DLD1 (cell line): ENCODE measurements at regions not wholly inside any gene's neighbourhood (a gene's known extent, or its start where the extent isn't known, plus 50 kb on each side); places are given as distances from the start of the nearest gene placed in this dataset.

Experiments used
- in situ Hi-C: cut with HindIII; loops from 2 replicates; pipeline ENCODE4 v1.10.0; 2017; ENCODE audit warnings: low sequenced_read_pairs

DNA sequence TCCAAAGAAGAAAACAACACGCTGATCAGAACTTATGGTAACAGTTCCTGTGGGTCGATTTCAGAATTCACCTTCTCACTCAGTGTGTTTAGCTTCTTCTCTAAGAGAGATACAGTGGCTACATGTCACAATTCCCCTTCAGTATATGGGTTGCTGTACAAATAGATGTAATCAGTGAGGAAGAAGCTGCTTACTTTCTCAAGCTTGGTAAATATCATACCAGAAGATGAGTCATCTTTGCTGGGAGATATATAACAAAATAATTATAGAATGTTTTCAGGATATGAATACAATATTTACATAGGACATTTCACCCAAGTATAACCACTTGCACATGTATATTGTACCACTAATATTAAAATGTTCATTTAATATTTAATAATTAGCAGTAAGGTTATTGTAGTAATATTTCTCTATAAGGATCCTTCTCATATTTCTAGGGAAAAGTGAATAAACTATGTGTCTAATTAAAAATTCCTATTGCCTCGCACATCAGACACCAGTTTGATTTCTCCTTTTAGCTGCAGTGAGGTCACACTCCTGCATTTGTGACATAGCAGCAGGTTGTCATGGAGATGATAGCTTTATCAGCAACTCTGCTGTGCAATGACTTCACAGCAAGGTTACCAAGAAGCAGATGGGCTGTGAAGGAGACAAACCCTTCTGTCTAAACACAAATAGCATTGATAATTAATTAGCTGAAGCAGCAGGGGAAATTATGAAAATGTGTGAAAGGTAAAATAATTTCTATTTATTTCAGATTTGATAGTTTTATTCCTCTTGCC lies 211.4 kb downstream of the TUSC7 start:
- in situ Hi-C loops, result no loop called here

DNA sequence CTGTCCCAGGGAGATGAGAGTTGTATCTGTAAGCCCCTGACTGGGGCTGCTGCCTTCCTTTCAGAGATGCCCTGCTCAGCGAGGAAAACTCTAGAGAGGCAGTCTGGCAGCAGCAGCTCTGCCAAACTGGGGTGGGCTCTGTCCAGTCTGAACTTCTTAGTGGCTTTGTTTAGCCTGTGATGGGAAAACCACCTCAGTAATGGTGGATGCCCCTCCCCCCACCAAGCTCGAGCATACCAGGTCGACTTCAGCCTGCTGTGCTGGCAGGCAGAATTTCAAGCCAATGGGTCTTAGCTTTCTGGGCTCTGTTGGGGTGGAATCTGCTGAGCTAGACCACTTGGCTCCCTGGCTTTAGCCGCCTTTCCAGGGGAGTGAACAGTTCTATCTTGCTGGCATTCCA lies 218.3 kb downstream of the TUSC7 start:
- in situ Hi-C loops, result no loop called here

- in situ Hi-C loops, result no loop called here
These were observed 220.1 kb downstream of the TUSC7 start for GRCh38 chr3:116929505-116930222.

- in situ Hi-C loops, result no loop called here
These were observed 221.2 kb downstream of the TUSC7 start for GRCh38 chr3:116930786-116931185.

- in situ Hi-C loops, result no loop called here
These were observed 229.5 kb downstream of the TUSC7 start for GRCh38 chr3:116939091-116939490.

DNA sequence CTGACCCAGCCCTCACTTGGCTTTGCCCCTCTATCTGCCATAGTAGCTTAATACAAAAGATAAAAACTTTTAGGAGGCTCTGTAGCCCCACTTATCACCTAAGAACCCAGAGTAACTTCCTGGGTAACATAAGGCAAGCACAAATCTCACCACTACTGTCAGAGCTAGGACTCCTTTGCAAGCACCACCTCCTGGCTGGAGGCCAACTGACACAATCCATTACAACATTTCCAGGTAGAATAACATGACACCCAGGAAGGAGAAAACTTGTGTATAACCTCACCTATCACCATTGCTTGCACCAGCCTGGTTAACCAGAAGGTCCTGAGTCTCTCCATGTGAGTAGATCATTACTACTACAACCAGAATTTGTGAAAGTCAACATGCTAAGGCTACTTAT lies 230.0 kb downstream of the TUSC7 start:
- in situ Hi-C loops, result no loop called here

- in situ Hi-C loops, result no loop called here
These were observed 231.1 kb downstream of the TUSC7 start for GRCh38 chr3:116940719-116941118.

GRCh38 chr3:116946376-116946775 lies 236.8 kb downstream of the TUSC7 start:
- in situ Hi-C loops, result no loop called here

DNA sequence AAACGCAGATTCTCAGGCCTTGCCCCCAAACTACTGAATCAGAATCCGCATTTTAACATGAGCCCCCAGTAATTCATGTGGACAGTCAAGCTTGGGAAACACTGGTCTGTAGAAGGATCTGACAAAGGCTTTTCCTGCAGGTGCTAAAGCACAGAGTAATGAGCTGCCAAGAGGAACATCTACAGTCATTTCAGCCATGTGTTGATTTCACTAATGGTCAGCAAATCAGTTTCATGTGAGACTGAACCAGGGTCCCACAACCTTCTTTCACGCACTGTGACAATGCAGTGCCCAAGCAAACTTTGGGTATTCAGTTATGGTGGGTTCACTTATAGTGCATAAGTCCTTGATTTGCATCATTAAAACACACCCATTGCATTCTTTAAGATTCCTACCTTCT lies 237.6 kb downstream of the TUSC7 start:
- in situ Hi-C loops, result no loop called here

GRCh38 chr3:116947809-116948208 lies 238.2 kb downstream of the TUSC7 start:
- in situ Hi-C loops, result no loop called here

DNA sequence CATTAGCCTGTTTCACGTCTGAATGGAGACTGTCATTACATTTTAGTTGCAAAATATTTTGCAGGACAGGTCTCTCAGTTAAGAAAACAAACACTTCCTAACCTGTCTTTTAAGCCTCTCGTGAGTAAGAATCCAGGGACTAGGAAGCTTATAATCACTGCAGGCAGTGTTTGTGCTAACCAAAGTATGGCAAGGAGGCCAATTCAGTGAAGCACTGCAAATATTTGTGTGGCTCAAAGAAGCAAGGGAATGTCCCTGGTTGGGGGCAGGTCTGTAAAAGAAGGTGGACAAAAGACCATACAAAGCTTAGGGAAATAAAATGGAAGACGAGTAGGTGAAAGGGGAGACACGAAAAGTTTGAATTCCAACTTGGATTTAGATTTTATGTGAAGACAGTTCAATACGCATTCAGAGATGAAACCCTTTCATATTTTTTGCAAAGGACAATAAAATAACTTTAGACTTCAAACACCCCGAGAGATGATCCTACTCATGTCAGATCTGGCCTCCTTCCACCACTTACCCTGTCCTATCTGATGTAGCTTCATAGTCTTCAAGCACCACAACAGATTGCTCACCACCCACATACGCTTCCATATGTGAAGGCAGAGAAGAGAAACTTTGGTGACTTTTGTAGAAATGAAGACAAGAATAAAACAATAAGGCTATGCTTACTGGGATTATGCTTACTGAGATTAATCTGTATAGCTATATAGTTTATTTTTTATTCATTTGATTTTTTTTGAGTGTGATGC lies 240.9 kb downstream of the TUSC7 start:
- in situ Hi-C loops, result no loop called here

- in situ Hi-C loops, result no loop called here
These were observed 242.0 kb downstream of the TUSC7 start for GRCh38 chr3:116951610-116952009.

DNA sequence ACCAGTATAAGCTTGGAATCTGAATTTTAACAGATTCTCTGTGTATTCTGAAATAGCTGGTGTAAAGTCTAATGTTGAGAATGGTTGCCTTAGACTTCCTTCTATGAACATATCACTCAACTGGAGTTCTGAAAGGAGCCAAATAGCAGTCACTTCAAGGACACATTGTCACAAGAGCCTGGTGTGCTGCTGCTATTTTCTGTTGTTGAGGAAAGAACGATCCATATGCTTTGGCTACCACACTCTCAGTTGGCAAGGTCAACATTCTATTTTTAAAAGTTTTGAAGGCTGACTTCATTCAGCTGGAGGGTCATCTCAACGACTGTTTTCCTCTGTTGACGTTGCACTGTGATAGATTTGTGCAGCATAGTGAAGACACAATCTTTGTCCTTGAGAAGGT lies 248.7 kb downstream of the TUSC7 start:
- in situ Hi-C loops, result no loop called here

DNA sequence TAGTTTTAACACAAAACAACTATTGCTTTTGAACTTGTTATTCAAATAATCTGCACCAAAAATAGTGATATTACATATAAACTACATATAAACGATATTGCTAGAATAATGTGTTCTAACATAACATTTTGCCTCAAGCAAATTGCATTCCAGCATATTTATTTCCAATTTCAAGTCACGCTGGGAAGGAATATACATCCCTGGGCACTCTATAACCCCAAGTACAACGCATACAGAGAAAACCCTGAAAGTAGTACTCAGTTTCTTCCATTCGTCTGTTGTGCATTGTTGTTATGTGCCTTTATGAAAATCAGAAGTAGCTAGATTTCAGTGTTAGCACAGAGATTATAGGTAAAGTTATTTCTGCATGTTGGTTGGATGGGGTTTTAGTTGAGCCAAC lies 251.5 kb downstream of the TUSC7 start:
- in situ Hi-C loops, result no loop called here

GRCh38 chr3:116963802-116964201 lies 254.2 kb downstream of the TUSC7 start:
- in situ Hi-C loops, result no loop called here

DNA sequence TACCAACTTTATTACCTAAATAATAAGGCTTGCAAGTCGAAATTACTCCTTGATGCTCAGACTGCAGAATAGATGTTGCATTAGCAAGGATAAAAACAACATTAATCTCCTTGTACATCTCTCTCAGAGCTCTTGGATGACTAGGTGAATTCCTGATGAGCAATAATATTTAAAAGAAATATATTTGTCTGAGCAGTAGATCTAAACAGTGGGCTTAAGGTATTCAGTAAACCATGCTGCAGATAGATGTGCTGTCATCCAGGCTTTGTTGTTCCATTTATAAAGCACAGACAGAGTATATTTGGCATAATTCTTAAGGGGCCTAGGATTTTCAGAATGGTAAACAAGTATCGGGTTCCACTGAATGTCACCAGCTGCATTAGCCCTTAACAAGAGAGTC lies 257.1 kb downstream of the TUSC7 start:
- in situ Hi-C loops, result no loop called here

DNA sequence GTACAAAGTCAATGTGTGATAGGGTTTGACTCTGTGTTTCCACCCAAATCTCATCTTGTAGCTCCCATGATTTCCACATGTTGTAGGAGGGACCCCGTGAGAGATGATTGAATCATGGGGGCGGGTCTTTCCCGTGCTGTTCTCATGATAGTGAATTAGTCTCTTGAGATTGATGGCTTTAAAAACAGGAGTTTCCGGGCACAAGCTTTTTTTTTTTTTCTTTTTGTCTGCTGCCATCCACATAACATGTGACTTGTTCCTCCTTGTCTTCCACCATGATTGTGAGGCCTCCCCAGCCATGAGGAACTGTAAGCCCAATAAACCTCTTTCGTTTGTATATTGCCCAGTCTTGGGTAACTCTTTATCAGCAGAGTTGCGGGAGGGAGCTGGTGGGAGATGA lies 259.6 kb downstream of the TUSC7 start:
- in situ Hi-C loops, result no loop called here

DNA sequence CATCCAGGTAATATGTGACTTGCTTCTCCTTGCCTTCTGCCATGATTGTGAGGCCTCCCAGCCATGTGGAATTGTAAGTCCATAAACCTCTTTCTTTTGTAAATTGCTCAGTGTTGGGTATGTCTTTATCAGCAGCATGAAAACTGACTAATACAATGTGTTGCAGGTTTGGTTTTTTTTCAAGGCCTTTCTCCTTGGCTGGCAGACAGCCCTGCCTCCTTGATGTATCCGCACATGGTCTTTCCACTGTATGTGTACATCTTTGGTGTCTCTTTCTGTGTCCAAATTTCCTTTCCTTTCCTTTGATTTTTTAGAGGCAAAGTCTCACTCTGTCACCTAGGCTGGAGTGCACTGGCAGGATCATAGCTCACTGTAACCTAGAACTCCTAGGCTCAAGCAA lies 260.1 kb downstream of the TUSC7 start:
- in situ Hi-C loops, result no loop called here

- in situ Hi-C loops, result no loop called here
These were observed 262.0 kb downstream of the TUSC7 start for GRCh38 chr3:116971531-116971930.

DNA sequence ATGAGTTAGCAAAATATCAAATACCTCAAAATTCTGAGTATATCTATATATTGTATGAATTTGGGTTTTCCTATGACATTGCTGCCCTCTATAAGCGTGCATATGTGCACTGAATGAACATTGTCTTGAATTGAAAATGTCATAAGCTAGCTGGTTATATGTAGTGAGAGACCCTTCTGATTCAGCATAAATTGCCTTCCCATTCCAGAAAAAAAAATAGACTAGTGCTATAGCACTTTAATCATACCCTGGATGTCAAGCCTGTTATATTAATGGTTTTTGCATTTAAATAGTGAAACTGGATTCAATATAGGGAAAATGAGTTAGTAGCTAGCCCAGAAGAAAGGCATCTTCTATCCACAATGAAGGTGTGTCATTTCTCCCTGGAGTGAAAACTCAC lies 265.1 kb downstream of the TUSC7 start:
- in situ Hi-C loops, result no loop called here

DNA sequence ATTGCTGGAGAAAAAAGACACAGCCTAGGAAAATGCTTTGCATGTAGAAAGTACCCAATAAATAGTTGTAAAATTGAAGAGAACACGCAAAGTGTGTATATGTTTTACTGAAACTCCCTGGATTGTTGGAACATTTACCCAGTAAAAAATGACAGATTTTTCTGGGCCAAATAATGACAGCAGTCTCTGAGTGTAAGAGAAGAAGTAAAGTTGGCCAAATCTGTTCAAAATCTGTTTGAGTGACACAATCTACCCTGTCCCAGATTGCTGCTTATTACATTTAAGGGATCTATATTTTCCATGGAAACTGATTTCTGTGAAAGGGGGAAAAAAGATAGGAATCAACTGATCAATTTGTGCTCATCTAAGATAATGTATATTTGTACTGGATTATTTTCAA lies 267.9 kb downstream of the TUSC7 start:
- in situ Hi-C loops, result no loop called here

DNA sequence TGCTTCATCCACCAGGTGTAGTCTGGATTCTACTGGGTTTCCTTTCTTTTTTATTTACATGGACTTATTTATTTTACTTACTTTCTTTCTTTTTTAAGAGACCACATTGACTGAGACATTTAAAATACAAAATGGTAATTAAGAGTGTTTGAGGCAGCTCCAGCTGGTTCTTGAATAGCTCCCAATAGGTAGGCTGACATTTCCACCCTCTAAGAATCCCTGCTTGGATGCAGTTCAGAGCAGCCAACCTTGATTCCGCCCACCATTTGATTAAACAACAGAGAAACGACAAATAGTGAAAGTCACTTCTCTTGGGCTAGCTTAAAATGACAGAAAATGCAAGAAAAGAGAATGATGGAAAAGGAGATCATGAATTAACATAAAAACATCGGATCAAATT lies 270.5 kb downstream of the TUSC7 start:
- in situ Hi-C loops, result no loop called here
